Activated CD4-positive, alpha-beta memory T cell treated with anti-CD3 and anti-CD28 coated beads for 36 hours (primary cell): ENCODE measurements at regions not wholly inside any gene's neighbourhood (a gene's known extent, or its start where the extent isn't known, plus 50 kb on each side); places are given as distances from the start of the nearest gene placed in this dataset.

ENCODE experiments used
- CTCF ChIA-PET: fragments of 350-600 bp; sonication (Branson Sonifier 250); formaldehyde crosslinking; loops from one replicate; lab custom pipeline; 2021; ENCODE audit warnings: antibody characterized with exemption, inconsistent platforms; lab: Charles Lee
- POLR2A ChIA-PET: fragments of 350-600 bp; sonication (Branson Sonifier 250); formaldehyde crosslinking; loops from one replicate; lab custom pipeline; 2021; ENCODE audit warnings: antibody characterized with exemption; lab: Charles Lee
- DNase-seq: peaks from one replicate; pipeline ENCODE4 v3.0.0-alpha.2; 2020
- H3K27ac Mint-ChIP-seq: one replicate; pipeline ENCODE4 v1.8.0; 2021; ENCODE audit warnings: mixed read lengths
- H3K27me3 Mint-ChIP-seq: one replicate; pipeline ENCODE4 v1.8.0; 2021; ENCODE audit warnings: mixed read lengths
- H3K36me3 Mint-ChIP-seq: one replicate; pipeline ENCODE4 v1.8.0; 2021; ENCODE audit warnings: mixed read lengths
- H3K4me1 Mint-ChIP-seq: one replicate; pipeline ENCODE4 v1.8.0; 2021; ENCODE audit warnings: low read depth, mixed read lengths
- H3K4me3 Mint-ChIP-seq: one replicate; pipeline ENCODE4 v1.8.0; 2021; ENCODE audit warnings: mild to moderate bottlenecking, mixed read lengths
- H3K9me3 Mint-ChIP-seq: one replicate; pipeline ENCODE4 v1.8.0; 2021; ENCODE audit warnings: mixed read lengths
- intact Hi-C: fragments of 100-400 bp; cut with micrococcal nuclease; formaldehyde crosslinking; loops from one replicate; pipeline ENCODE4 v1.15.1; 2023

GRCh38 chr11:109983358-109983757 lies 109.8 kb upstream of the ZC3H12C start:
- ChIA-PET POLR2A (no interaction called here), CTCF (no interaction called here)
- no peaks in the 10 kb centered on the region for H3K36me3 Mint-ChIP-seq
- H3K9me3 Mint-ChIP-seq, result no peaks in the 10 kb centered on the region
- intact Hi-C loops, result no loop called here
- no peak overlapping the region for H3K27ac Mint-ChIP-seq
- no peak for DNase-seq
- H3K4me1 Mint-ChIP-seq, result no peaks in the 10 kb centered on the region
- H3K27me3 Mint-ChIP-seq, result peaks cover 3% of the 10 kb centered on the region
- H3K4me3 Mint-ChIP-seq, result no peak overlapping the region

GRCh38 chr11:109984634-109985289 lies 108.4 kb upstream of the ZC3H12C start:
- Mint-ChIP-seq H3K36me3 (no peaks in the 10 kb centered on the region), H3K27ac (no peak overlapping the region), H3K27me3 (peaks cover 2% of the 10 kb centered on the region), H3K4me1 (no peaks in the 10 kb centered on the region), H3K4me3 (no peak overlapping the region), H3K9me3 (no peaks in the 10 kb centered on the region)
- no peak for DNase-seq
- intact Hi-C loops, result loop anchor here (5.0 kb wide), 1 partner anchor 93 kb away; no protein-coding TSS in a partner anchor
- CTCF ChIA-PET, result no interaction called here
- POLR2A ChIA-PET, result no interaction called here

DNA sequence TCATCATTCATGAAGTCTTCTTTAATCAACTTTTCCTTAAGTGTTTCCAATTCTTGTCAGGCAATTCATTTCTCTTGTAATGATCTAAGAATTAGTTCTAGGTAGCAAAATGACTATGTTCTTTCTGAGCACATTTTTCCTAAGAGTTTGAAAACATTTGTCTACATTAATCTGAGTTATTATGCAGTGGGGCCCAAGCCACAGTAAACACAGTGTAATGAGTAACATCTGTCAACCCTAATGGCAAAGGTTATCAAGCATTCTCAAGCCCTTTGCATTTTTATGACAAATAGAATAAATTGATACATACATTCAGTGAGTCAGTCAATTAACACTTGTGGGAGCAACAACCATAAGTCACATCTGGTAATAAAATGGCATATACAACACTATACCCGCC lies 106.7 kb upstream of the ZC3H12C start:
- H3K27ac Mint-ChIP-seq, result no peak overlapping the region
- CTCF ChIA-PET, result no interaction called here
- no peaks in the 10 kb centered on the region for H3K9me3 Mint-ChIP-seq
- intact Hi-C loops, result loop anchor here (5.0 kb wide), 1 partner anchor 91 kb away; no protein-coding TSS in a partner anchor
- POLR2A ChIA-PET, result no interaction called here
- H3K4me1 Mint-ChIP-seq, result no peaks in the 10 kb centered on the region
- H3K27me3 Mint-ChIP-seq, result peaks cover 2% of the 10 kb centered on the region
- DNase-seq, result no peak
- no peaks in the 10 kb centered on the region for H3K36me3 Mint-ChIP-seq
- H3K4me3 Mint-ChIP-seq, result no peak overlapping the region

GRCh38 chr11:109991835-109992234 lies 101.4 kb upstream of the ZC3H12C start:
- H3K27ac Mint-ChIP-seq, result no peak overlapping the region

DNA sequence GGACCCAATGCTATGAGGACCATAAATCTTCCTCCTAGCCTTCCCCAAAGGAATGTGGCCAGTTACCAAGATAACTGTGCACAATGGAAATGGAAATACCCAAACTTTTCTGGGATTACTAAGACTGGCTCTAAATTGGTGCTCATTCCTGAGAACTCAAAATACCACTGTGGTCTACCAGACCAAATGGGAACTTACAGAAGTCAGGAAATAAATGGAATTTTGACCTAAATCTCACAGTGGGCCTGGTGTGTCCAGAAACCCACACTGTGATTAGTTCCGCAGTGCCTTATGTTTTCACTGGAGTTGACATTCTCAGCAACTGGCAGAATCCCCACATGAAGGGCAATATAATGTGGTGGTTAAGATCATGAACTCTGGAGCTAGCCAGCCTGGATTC lies 99.4 kb upstream of the ZC3H12C start:
- Mint-ChIP-seq H3K27ac (no peak overlapping the region), H3K4me1 (no peaks in the 10 kb centered on the region), H3K4me3 (no peak overlapping the region), H3K9me3 (no peaks in the 10 kb centered on the region), H3K36me3 (no peaks in the 10 kb centered on the region), H3K27me3 (no peaks in the 10 kb centered on the region)
- POLR2A ChIA-PET, result no interaction called here
- CTCF ChIA-PET, result no interaction called here
- DNase-seq, result no peak
- intact Hi-C loops, result no loop called here

More at GRCh38 chr11:109991835-109992234, 101.4 kb upstream of the ZC3H12C start:
- no peaks in the 10 kb centered on the region for H3K4me1 Mint-ChIP-seq
- ChIA-PET CTCF (interaction anchor here (1.0 kb wide), 1 partner anchor 443 kb away, joined by 3 read pairs; no protein-coding TSS in a partner anchor), POLR2A (no interaction called here)
- no peak overlapping the region for H3K4me3 Mint-ChIP-seq
- H3K36me3 Mint-ChIP-seq, result no peaks in the 10 kb centered on the region
- no peaks in the 10 kb centered on the region for H3K27me3 Mint-ChIP-seq
- no peaks in the 10 kb centered on the region for H3K9me3 Mint-ChIP-seq
- DNase-seq, result no peak
- intact Hi-C loops, result no loop called here

DNA sequence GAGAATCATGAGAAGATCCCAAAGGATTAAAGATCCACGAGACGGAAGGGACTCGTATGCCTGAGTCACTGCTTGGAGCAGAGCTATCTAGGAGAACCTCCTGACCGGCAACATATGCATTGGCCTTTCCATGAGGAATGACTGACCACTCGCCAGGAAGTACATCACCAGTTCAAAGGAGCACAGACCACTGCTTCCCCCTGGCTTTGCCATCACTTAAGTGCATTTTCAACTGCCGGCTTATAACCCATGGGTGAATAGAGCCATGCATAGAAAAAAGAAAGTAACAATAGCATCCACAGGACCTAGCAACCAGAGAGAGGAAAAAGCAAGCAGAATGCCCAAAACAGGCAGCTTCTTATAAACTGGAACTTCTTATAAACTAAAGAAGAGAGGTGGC lies 98.3 kb upstream of the ZC3H12C start:
- Mint-ChIP-seq H3K9me3 (no peaks in the 10 kb centered on the region), H3K27ac (no peak overlapping the region), H3K4me1 (no peaks in the 10 kb centered on the region), H3K36me3 (no peaks in the 10 kb centered on the region), H3K4me3 (no peak overlapping the region), H3K27me3 (no peaks in the 10 kb centered on the region)
- intact Hi-C loops, result no loop called here
- ChIA-PET CTCF (interaction anchor here (0.6 kb wide), 1 partner anchor 11 kb away, joined by 3 read pairs; no protein-coding TSS in a partner anchor), POLR2A (no interaction called here)
- DNase-seq, result no peak

DNA sequence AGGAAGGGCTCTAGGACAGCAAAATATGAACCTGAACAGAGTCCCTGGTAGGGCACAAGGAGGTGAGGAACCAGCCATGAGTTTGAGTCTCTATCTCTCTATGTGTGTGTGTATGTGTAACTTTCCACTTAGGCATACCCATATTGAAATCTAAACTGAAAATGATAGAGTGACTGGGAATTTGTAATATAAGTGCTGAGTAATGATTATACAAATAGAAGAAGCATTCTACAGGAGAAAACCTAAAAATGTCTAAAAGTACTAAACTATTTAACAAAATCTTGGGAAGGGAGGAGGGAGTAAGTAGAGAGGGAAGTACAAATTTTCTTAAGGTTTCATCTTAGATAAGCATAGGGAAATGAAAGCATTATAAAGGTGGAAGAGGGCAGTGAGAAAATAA lies 97.1 kb upstream of the ZC3H12C start:
- Mint-ChIP-seq H3K4me3 (no peak overlapping the region), H3K9me3 (no peaks in the 10 kb centered on the region), H3K27ac (no peak overlapping the region), H3K4me1 (no peaks in the 10 kb centered on the region), H3K27me3 (peaks cover 2% of the 10 kb centered on the region), H3K36me3 (no peaks in the 10 kb centered on the region)
- ChIA-PET CTCF (no interaction called here), POLR2A (no interaction called here)
- intact Hi-C loops, result no loop called here
- DNase-seq, result no peak

- CTCF ChIA-PET, result no interaction called here
Measured at GRCh38 chr11:109998921-109999320, 94.3 kb upstream of the ZC3H12C start.

DNA sequence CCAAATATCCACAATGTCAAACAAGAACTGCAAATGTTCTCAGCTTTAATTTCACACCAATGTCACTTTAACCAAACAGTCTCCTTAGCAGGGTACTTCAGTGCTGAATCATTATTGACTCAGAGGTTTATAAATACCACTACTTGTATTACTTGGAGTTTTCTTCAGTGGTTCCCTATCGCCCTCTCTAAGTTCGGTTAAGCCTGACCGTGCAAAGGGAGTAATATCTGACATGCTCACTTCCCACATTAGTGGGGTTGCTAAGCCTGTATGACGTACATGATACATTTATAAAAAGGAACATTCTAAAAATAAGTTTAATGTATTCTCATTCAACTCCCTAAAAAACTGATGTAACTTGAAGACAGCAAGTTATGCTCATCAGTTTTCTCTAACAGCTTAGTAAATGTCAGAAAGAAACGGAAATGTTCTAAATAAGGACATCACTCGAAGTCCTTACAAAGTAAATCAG lies 93.1 kb upstream of the ZC3H12C start:
- DNase-seq, result no peak
- no peak overlapping the region for H3K4me3 Mint-ChIP-seq
- peaks cover 4% of the 10 kb centered on the region for H3K27me3 Mint-ChIP-seq
- no peaks in the 10 kb centered on the region for H3K36me3 Mint-ChIP-seq
- no peak overlapping the region for H3K27ac Mint-ChIP-seq
- ChIA-PET POLR2A (no interaction called here), CTCF (no interaction called here)
- no peaks in the 10 kb centered on the region for H3K9me3 Mint-ChIP-seq
- H3K4me1 Mint-ChIP-seq, result no peaks in the 10 kb centered on the region
- intact Hi-C loops, result no loop called here

More at GRCh38 chr11:109998921-109999320, 94.3 kb upstream of the ZC3H12C start:
- POLR2A ChIA-PET, result no interaction called here
- Mint-ChIP-seq H3K4me1 (no peaks in the 10 kb centered on the region), H3K27ac (no peak overlapping the region), H3K9me3 (no peaks in the 10 kb centered on the region), H3K27me3 (peaks cover 4% of the 10 kb centered on the region), H3K36me3 (no peaks in the 10 kb centered on the region), H3K4me3 (no peak overlapping the region)
- intact Hi-C loops, result no loop called here
- DNase-seq, result no peak

DNA sequence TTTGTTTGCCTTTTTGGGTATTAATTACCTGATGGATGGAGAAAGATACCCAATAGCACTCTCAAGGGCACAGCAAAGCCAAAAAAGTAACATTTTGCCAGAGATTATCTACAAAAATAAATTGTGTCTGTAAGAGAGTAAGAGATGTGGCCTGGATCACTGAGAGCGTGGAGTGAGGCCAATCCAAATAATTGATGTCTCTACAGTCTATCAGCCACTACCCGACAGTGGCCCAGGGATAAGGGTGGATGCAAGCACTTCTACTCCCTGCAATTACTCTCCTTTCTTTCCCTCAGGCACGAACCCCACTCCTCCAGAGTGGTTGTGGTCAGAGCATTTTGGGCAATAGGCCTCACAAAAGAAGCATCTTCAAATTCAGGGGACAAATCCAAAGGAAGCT lies 92.3 kb upstream of the ZC3H12C start:
- CTCF ChIA-PET, result no interaction called here
- POLR2A ChIA-PET, result no interaction called here
- no peak overlapping the region for H3K4me3 Mint-ChIP-seq
- no peak overlapping the region for H3K27ac Mint-ChIP-seq
- no peak for DNase-seq
- H3K27me3 Mint-ChIP-seq, result peaks cover 4% of the 10 kb centered on the region
- H3K4me1 Mint-ChIP-seq, result no peaks in the 10 kb centered on the region
- no peaks in the 10 kb centered on the region for H3K9me3 Mint-ChIP-seq
- no peaks in the 10 kb centered on the region for H3K36me3 Mint-ChIP-seq
- intact Hi-C loops, result no loop called here

DNA sequence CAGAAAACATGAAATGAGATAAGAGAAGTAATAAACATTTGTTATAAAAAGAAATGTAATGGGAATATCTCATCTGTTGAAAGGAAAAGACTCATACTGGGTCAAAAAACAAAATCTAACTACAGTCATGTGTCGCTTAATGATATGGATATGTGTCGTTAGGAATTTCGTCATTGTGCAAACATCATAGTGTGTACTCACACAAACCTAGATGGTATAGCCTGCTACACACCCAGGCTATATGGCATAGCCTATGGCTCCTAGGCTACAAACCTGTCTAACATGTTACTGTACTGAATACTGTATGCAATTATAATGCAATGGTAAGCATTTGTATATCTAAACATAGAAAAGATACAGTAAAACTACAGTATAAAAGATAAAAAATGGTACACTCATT lies 89.8 kb upstream of the ZC3H12C start:
- DNase-seq, result no peak
- CTCF ChIA-PET, result no interaction called here
- intact Hi-C loops, result no loop called here
- Mint-ChIP-seq H3K9me3 (no peaks in the 10 kb centered on the region), H3K27ac (no peak overlapping the region), H3K27me3 (peaks cover 4% of the 10 kb centered on the region), H3K36me3 (no peaks in the 10 kb centered on the region), H3K4me3 (no peak overlapping the region), H3K4me1 (no peaks in the 10 kb centered on the region)
- POLR2A ChIA-PET, result no interaction called here

- intact Hi-C loops, result no loop called here
Measured at GRCh38 chr11:110011595-110011994, 81.6 kb upstream of the ZC3H12C start.

GRCh38 chr11:110015695-110016094 lies 77.5 kb upstream of the ZC3H12C start:
- DNase-seq, result no peak
- CTCF ChIA-PET, result interaction anchor here (0.8 kb wide), 2 partner anchors 41 to 60 kb away, joined by 3 read pairs; no protein-coding TSS in a partner anchor

More at GRCh38 chr11:110011595-110011994, 81.6 kb upstream of the ZC3H12C start:
- DNase-seq, result no peak
- ChIA-PET POLR2A (no interaction called here), CTCF (no interaction called here)
- peaks cover 5% of the 10 kb centered on the region for H3K9me3 Mint-ChIP-seq
- no peak overlapping the region for H3K27ac Mint-ChIP-seq
- H3K27me3 Mint-ChIP-seq, result no peaks in the 10 kb centered on the region
- H3K4me1 Mint-ChIP-seq, result no peaks in the 10 kb centered on the region
- H3K36me3 Mint-ChIP-seq, result no peaks in the 10 kb centered on the region
- no peak overlapping the region for H3K4me3 Mint-ChIP-seq

More at GRCh38 chr11:110015695-110016094, 77.5 kb upstream of the ZC3H12C start:
- POLR2A ChIA-PET, result no interaction called here
- Mint-ChIP-seq H3K9me3 (peaks cover 5% of the 10 kb centered on the region), H3K36me3 (no peaks in the 10 kb centered on the region), H3K4me3 (no peak overlapping the region), H3K4me1 (no peaks in the 10 kb centered on the region), H3K27ac (no peak overlapping the region), H3K27me3 (no peaks in the 10 kb centered on the region)
- intact Hi-C loops, result no loop called here
